Kidney tubule cell (primary cell): ENCODE measurements at regions not wholly inside any gene's neighbourhood (a gene's known extent, or its start where the extent isn't known, plus 50 kb on each side); places are given as distances from the start of the nearest gene placed in this dataset.

Source experiments
- DNase-seq: peaks from one replicate; pipeline ENCODE4 v3.0.0-alpha.2; 2018; ENCODE audit warnings: low spot score

- no peak for DNase-seq
Observed at GRCh38 chr18:78908462-78909260, 71.0 kb upstream of the SALL3 start.

GRCh38 chr18:78911751-78912283, 67.8 kb upstream of the SALL3 start:
- DNase-seq, result no peak

GRCh38 chr18:78912336-78912735, 67.3 kb upstream of the SALL3 start:
- DNase-seq, result no peak

GRCh38 chr18:78912844-78913243, 66.8 kb upstream of the SALL3 start:
- no peak for DNase-seq

- no peak for DNase-seq
Observed at GRCh38 chr18:78913395-78913794, 66.2 kb upstream of the SALL3 start.

GRCh38 chr18:78913830-78914231, 65.8 kb upstream of the SALL3 start:
- no peak for DNase-seq

- DNase-seq, result no peak
Observed at GRCh38 chr18:78914249-78914935, 65.2 kb upstream of the SALL3 start.

GRCh38 chr18:78915446-78916008, 64.1 kb upstream of the SALL3 start:
- no peak for DNase-seq

GRCh38 chr18:78918707-78919106, 60.9 kb upstream of the SALL3 start:
- DNase-seq, result no peak

- peak; percentile 67 for DNase-seq
Observed at GRCh38 chr18:78919956-78920355, 59.7 kb upstream of the SALL3 start.

GRCh38 chr18:78920456-78921138, 59.0 kb upstream of the SALL3 start:
- peak; percentile 32 for DNase-seq

- no peak for DNase-seq
Observed at GRCh38 chr18:78922856-78923255, 56.8 kb upstream of the SALL3 start.

- DNase-seq, result no peak
Observed at GRCh38 chr18:78924301-78924700, 55.3 kb upstream of the SALL3 start.

- no peak for DNase-seq
Observed at GRCh38 chr18:78924786-78925540, 54.7 kb upstream of the SALL3 start.

- no peak for DNase-seq
Observed at GRCh38 chr18:78925557-78926242, 53.9 kb upstream of the SALL3 start.

- no peak for DNase-seq
Observed at GRCh38 chr18:78926243-78926615, 53.4 kb upstream of the SALL3 start.

GRCh38 chr18:78927156-78927555, 52.5 kb upstream of the SALL3 start:
- DNase-seq, result no peak

GRCh38 chr18:78927616-78928015, 52.0 kb upstream of the SALL3 start:
- DNase-seq, result no peak

- DNase-seq, result no peak
Observed at GRCh38 chr18:78928076-78928475, 51.5 kb upstream of the SALL3 start.

- peak; percentile 5 for DNase-seq
Observed at GRCh38 chr18:78929516-78929915, 50.1 kb upstream of the SALL3 start.
